Right cardiac atrium (tissue), 5 donors: ENCODE measurements at regions not wholly inside any gene's neighbourhood (a gene's known extent, or its start where the extent isn't known, plus 50 kb on each side); places are given as distances from the start of the nearest gene placed in this dataset.

Source experiments
- ATAC-seq, 2 donors: fragments of 200-7000 bp; cut with Tn5 transposase; one replicate each; pipeline versions ENCODE4 v1.8.0 to v1.9.1; 2020; ENCODE audit warnings: moderate library complexity in 2 of 2, mild to moderate bottlenecking in 1 of 2
- DNase-seq, 3 donors: peaks; one replicate each; pipeline ENCODE4 v3.0.0-alpha.2; 2020
- H3K27ac ChIP-seq: one replicate; pipeline ENCODE4 v1.5.1; 2013; ENCODE audit warnings: mild to moderate bottlenecking, low read length, control low read depth, moderate library complexity
- H3K27me3 ChIP-seq: one replicate; pipeline ENCODE4 v1.6.1; 2013; ENCODE audit not compliant: control insufficient read depth, insufficient read depth
- H3K4me1 ChIP-seq: one replicate; pipeline ENCODE4 v1.6.1; 2013; ENCODE audit warnings: low read length; ENCODE audit not compliant: control insufficient read depth, insufficient read depth
- H3K4me3 ChIP-seq: one replicate; pipeline ENCODE4 v1.5.1; 2013; ENCODE audit warnings: low read length, control low read depth
- H3K9me3 ChIP-seq: one replicate; pipeline ENCODE4 v1.6.1; 2013; ENCODE audit warnings: low read length; ENCODE audit not compliant: control insufficient read depth
- WGBS: extraction: QIAGEN DNeasy Blood & Tissue Kit; methylation state at CpG from one replicate; pipeline ENCODE4 v1.1.7; 2013; 5-methylcytosine and 5-hydroxymethylcytosine counted together
- intact Hi-C, 4 donors: fragments of 100-400 bp; cut with DNase I; formaldehyde crosslinking; loops; one replicate each; pipeline versions ENCODE4 v1.11.0 to v1.14.0; 2022 to 2023
- donor health status: healthy with polysubstance abuse.
- donor health status: DM: no; HTN: yes; CAD: no.
- donor health status: DM: no; HTN: no; CAD: no.
- donor health status: DM: no; HTN: yes; CAD: no; lungs with severe emphysema.
- donor health status: DM: yes; HTN: yes; CAD: no.

GRCh38 chr1:221487781-221488524 is 253.9 kb downstream of the DUSP10 start:
- ATAC-seq (no peak), DNase-seq (no peak)
- 74% methylated on average over 8 of the region's 8 CpGs for WGBS
- intact Hi-C loops, result loop anchor here in 1 of 4 donors (10.0 kb wide), 1 partner anchor 967 kb away; no protein-coding TSS in a partner anchor
- Histone ChIP-seq H3K9me3 (no peaks in the 10 kb centered on the region), H3K4me3 (no peak overlapping the region), H3K27ac (no peak overlapping the region), H3K27me3 (no peaks in the 10 kb centered on the region), H3K4me1 (no peaks in the 10 kb centered on the region)

DNA sequence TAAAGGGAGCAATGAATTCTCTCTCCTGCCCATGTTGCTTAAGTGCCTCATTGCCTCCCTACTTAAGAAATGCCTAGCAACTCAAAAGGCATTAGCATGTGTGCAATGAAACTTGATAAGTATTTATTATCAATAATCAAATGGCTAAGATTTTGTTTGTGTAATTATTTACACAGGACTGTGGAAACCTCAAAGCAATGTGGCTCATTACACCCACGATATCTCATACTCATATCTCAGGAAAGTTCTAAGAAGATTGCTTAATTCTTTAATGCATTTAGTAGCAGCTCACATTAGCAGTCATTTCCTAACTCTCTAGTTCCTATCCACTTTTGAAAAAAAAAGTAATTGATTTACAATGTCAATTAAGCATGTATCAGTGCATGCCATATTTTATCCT is 253.3 kb downstream of the DUSP10 start:
- Histone ChIP-seq H3K27me3 (no peaks in the 10 kb centered on the region), H3K27ac (no peak overlapping the region), H3K4me1 (no peaks in the 10 kb centered on the region), H3K9me3 (no peaks in the 10 kb centered on the region), H3K4me3 (no peak overlapping the region)
- intact Hi-C loops, result loop anchor here in 1 of 4 donors (10.0 kb wide), 1 partner anchor 966 kb away; no protein-coding TSS in a partner anchor
- DNase-seq, result no peak
- 88% methylated on average over 1 of the region's 1 CpG for WGBS
- ATAC-seq, result no peak

DNA sequence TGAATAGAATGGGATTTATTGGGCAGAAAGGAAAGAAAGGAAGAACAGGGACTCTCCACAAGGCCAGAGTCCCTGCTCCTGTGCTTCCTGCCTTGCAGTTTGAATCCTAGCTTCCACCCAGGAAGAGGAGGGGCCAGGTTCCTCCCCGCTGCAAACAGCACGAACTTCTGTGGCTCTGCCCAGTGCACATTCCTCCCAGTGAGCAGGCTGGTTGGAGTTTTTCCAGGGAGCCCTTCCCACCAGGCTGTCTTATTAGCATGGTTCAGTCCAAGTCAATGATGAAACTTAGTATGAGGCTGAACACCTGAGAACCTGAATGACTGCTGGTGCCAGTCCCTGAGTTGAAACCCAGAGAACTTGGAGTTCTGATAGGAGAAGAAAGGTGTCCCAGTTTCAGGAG is 247.2 kb downstream of the DUSP10 start:
- peaks cover 1% of the 10 kb centered on the region for H3K4me1 ChIP-seq
- H3K9me3 ChIP-seq, result no peaks in the 10 kb centered on the region
- no peak overlapping the region for H3K27ac ChIP-seq
- intact Hi-C loops, result no loop called here
- WGBS, result 31% methylated on average over 2 of the region's 2 CpGs
- H3K4me3 ChIP-seq, result no peak overlapping the region
- peak in 2 of 3 donors; percentile 42 to 54 for DNase-seq
- H3K27me3 ChIP-seq, result no peaks in the 10 kb centered on the region
- ATAC-seq, result peak in 1 of 2 donors; percentile 47

- no peak overlapping the region for H3K27ac ChIP-seq
- H3K4me1 ChIP-seq, result peaks cover 1% of the 10 kb centered on the region
- ATAC-seq (no peak), DNase-seq (no peak)
- intact Hi-C loops, result no loop called here
- WGBS, result 41% methylated on average over 3 of the region's 3 CpGs
- H3K9me3 ChIP-seq, result no peaks in the 10 kb centered on the region
- H3K27me3 ChIP-seq, result no peaks in the 10 kb centered on the region
- H3K4me3 ChIP-seq, result no peak overlapping the region
Measured at GRCh38 chr1:221497046-221497445, 244.8 kb downstream of the DUSP10 start.

GRCh38 chr1:221503268-221503667 is 238.6 kb downstream of the DUSP10 start:
- no peak overlapping the region for H3K4me3 ChIP-seq
- H3K27ac ChIP-seq, result no peak overlapping the region
- H3K9me3 ChIP-seq, result no peaks in the 10 kb centered on the region
- DNase-seq, result no peak
- ATAC-seq, result no peak
- no peaks in the 10 kb centered on the region for H3K27me3 ChIP-seq
- H3K4me1 ChIP-seq, result no peaks in the 10 kb centered on the region
- 86% methylated on average over 4 of the region's 4 CpGs for WGBS
- intact Hi-C loops, result no loop called here

- 64% methylated on average over 3 of the region's 3 CpGs for WGBS
- H3K9me3 ChIP-seq, result no peaks in the 10 kb centered on the region
- H3K27me3 ChIP-seq, result no peaks in the 10 kb centered on the region
- peaks cover 2% of the 10 kb centered on the region for H3K4me1 ChIP-seq
- DNase-seq (no peak), ATAC-seq (peak in 1 of 2 donors; percentile 40)
- no peak overlapping the region for H3K27ac ChIP-seq
- no peak overlapping the region for H3K4me3 ChIP-seq
- intact Hi-C loops, result no loop called here
Measured at GRCh38 chr1:221509575-221510355, 232.1 kb downstream of the DUSP10 start.

DNA sequence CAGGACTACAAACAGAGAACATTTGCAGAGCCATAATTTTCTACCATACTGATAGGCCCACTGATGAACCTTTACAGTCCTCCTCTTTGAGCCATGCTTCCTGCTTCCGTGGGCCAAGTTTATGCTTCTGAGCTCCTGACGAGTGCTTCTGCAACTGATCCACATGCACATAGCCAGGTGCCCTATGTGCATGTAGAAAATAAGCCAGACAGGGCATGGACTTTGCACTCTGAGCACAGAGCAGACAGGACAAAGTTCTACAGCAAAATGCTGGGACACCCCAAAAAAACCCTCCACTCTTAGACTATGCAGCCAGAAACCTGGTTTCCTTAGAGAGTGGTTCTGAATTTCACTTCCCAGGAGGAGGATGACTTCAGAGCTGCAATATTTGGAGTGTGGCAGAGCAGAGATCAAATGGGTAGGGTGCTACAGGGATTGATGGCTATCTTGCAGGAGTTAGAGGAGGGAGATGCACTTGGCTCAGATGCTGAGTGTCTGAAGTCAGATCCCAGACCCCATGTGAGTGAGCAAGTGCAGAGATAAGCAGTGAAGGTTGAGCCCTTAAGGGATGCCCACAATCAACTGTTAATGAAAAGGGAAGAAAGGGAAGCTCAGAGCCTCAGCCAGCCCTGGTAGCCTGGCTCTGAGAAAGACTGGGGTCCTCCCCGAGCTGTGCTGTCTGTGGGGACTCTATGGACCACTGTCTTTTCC is 230.9 kb downstream of the DUSP10 start:
- ATAC-seq (no peak), DNase-seq (no peak)
- no peaks in the 10 kb centered on the region for H3K9me3 ChIP-seq
- WGBS, result 62% methylated on average over 3 of the region's 3 CpGs
- H3K27ac ChIP-seq, result no peak overlapping the region
- no peak overlapping the region for H3K4me3 ChIP-seq
- peaks cover 2% of the 10 kb centered on the region for H3K4me1 ChIP-seq
- H3K27me3 ChIP-seq, result no peaks in the 10 kb centered on the region
- intact Hi-C loops, result no loop called here

DNA sequence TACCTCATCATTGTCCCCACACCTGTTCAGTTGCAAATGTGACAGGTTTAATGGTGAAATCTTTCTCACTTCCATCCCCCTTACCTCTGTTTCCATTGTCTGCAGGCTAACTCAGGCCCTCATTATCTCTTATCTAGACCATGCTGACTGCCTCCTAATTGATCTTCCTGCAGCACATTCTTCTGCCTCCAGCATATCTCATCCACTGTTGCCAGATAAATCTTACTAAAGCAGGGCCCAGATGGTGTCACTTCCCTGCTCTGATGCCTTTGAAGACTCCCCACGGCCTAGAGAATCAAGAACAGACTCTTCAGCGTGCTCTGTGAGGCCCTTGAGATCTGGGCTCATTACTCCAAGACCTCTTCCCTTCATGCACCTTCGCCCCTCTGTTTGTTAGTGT is 230.1 kb downstream of the DUSP10 start:
- Histone ChIP-seq H3K4me1 (peaks cover 2% of the 10 kb centered on the region), H3K27me3 (no peaks in the 10 kb centered on the region), H3K4me3 (no peak overlapping the region), H3K9me3 (no peaks in the 10 kb centered on the region), H3K27ac (no peak overlapping the region)
- WGBS, result 44% methylated on average over 3 of the region's 3 CpGs
- ATAC-seq, result no peak
- DNase-seq, result no peak
- intact Hi-C loops, result no loop called here

DNA sequence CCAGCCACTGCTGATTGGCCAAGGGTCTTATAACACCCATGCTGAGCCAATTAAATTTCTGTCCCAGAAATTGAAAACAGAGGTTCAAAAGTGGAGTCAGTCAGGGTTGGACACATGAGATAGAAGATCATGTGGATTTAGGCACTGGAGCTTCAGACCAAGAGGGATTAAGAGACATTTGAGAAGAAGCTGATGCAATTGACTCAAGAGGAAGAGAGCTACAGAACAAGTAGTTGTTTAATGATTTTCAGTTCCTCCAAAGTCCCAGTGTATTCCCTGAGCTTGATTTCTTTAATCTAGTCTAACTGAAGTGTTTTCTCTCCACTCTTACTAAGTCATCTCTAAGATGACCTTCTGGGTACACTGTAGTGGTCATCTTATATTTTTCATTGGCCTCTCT is 227.1 kb downstream of the DUSP10 start:
- H3K27ac ChIP-seq, result no peak overlapping the region
- H3K4me3 ChIP-seq, result no peak overlapping the region
- no peaks in the 10 kb centered on the region for H3K9me3 ChIP-seq
- DNase-seq (no peak), ATAC-seq (no peak)
- H3K27me3 ChIP-seq, result no peaks in the 10 kb centered on the region
- peaks cover 2% of the 10 kb centered on the region for H3K4me1 ChIP-seq
- intact Hi-C loops, result no loop called here

GRCh38 chr1:221515496-221515895 is 226.4 kb downstream of the DUSP10 start:
- intact Hi-C loops, result no loop called here
- ATAC-seq (no peak), DNase-seq (no peak)
- H3K9me3 ChIP-seq, result no peaks in the 10 kb centered on the region
- H3K27ac ChIP-seq, result no peak overlapping the region
- peaks cover 2% of the 10 kb centered on the region for H3K4me1 ChIP-seq
- no peak overlapping the region for H3K4me3 ChIP-seq
- H3K27me3 ChIP-seq, result no peaks in the 10 kb centered on the region

GRCh38 chr1:221517961-221518360 is 223.9 kb downstream of the DUSP10 start:
- intact Hi-C loops, result no loop called here
- 92% methylated on average over 1 of the region's 1 CpG for WGBS

More at GRCh38 chr1:221517961-221518360, 223.9 kb downstream of the DUSP10 start:
- Histone ChIP-seq H3K4me1 (no peaks in the 10 kb centered on the region), H3K4me3 (no peak overlapping the region), H3K9me3 (no peaks in the 10 kb centered on the region), H3K27ac (no peak overlapping the region), H3K27me3 (no peaks in the 10 kb centered on the region)
- ATAC-seq (no peak), DNase-seq (no peak)
